ENCODE measurements at regions not wholly inside any gene's neighbourhood (a gene's known extent, or its start where the extent isn't known, plus 50 kb on each side); places are given as distances from the start of the nearest gene placed in this dataset.
"Not testable (repeated sequence)": the region's sequence is repeated elsewhere in the genome, so short reads cannot be mapped to it uniquely, and the experiment has no call there.

- DNase-seq: no peak
Measured at GRCh38 chr7:41576166-41576565, 126.7 kb downstream of the INHBA start.

- no peak for DNase-seq
Measured at GRCh38 chr7:41574377-41574776, 128.5 kb downstream of the INHBA start.

GRCh38 chr7:41573862-41574261 lies 129.0 kb downstream of the INHBA start:
- DNase-seq: no peak

- no peak for DNase-seq
Measured at GRCh38 chr7:41573443-41573842, 129.4 kb downstream of the INHBA start.

GRCh38 chr7:41573015-41573414 lies 129.9 kb downstream of the INHBA start:
- no peak for DNase-seq

- no peak for DNase-seq
Measured at GRCh38 chr7:41571573-41571972, 131.3 kb downstream of the INHBA start.

- no peak for DNase-seq
Measured at GRCh38 chr7:41570766-41571165, 132.1 kb downstream of the INHBA start.

GRCh38 chr7:41568135-41568534 lies 134.8 kb downstream of the INHBA start:
- DNase-seq: no peak

- DNase-seq: no peak
Measured at GRCh38 chr7:41567731-41568114, 135.2 kb downstream of the INHBA start.

- no peak for DNase-seq
Measured at GRCh38 chr7:41567031-41567730, 135.7 kb downstream of the INHBA start.

- no peak for DNase-seq
Measured at GRCh38 chr7:41566581-41566980, 136.3 kb downstream of the INHBA start.

- DNase-seq: no peak
Measured at GRCh38 chr7:41565655-41566054, 137.2 kb downstream of the INHBA start.

GRCh38 chr7:41559426-41559825 lies 143.5 kb downstream of the INHBA start:
- no peak for DNase-seq

- DNase-seq: no peak
Measured at GRCh38 chr7:41554481-41554880, 148.4 kb downstream of the INHBA start.

GRCh38 chr7:41550046-41550445 lies 152.8 kb downstream of the INHBA start:
- not testable (repeated sequence) for DNase-seq

- no peak for DNase-seq
Measured at GRCh38 chr7:41544241-41544640, 158.6 kb downstream of the INHBA start.

GRCh38 chr7:41540601-41541000 lies 162.3 kb downstream of the INHBA start:
- no peak for DNase-seq

GRCh38 chr7:41538810-41539724 lies 163.8 kb downstream of the INHBA start:
- no peak for DNase-seq

GRCh38 chr7:41536873-41537665 lies 165.8 kb downstream of the INHBA start:
- DNase-seq: no peak

- no peak for DNase-seq
Measured at GRCh38 chr7:41536122-41536872, 166.6 kb downstream of the INHBA start.

- DNase-seq: no peak
Measured at GRCh38 chr7:41529831-41530230, 173.1 kb downstream of the INHBA start.

GRCh38 chr7:41524876-41525275 lies 178.0 kb downstream of the INHBA start:
- no peak for DNase-seq

GRCh38 chr7:41520445-41520844 lies 182.4 kb downstream of the INHBA start:
- no peak for DNase-seq

All from NCI-H2081 (cell line).